ENCODE measurements at regions not wholly inside any gene's neighbourhood (a gene's known extent, or its start where the extent isn't known, plus 50 kb on each side); places are given as distances from the start of the nearest gene placed in this dataset.

- Histone ChIP-seq H3K4me2 (ENCODE audit: low read length) (no peak overlapping the region), H3K4me3 (replicated peaks in 1 of 2; ENCODE audit: low read depth in 1 of 2, low read length in 2 of 2) (no peak overlapping the region), H3K9me3 (ENCODE audit: control insufficient read depth in 1 of 2, insufficient read depth in 1 of 2, low read depth in 1 of 2, low read length in 2 of 2) (no peaks in the 10 kb centered on the region), H2AFZ (ENCODE audit: low read depth, low read length, poor library complexity, severe bottlenecking) (no peak overlapping the region), H3K79me2 (ENCODE audit: insufficient read depth, low read length) (no peaks in the 10 kb centered on the region), H3K27me3 (ENCODE audit: insufficient read depth, low read length) (no peaks in the 10 kb centered on the region), H3K36me3 (ENCODE audit: control insufficient read depth in 1 of 2, insufficient read depth in 2 of 2, low read length in 2 of 2) (no peaks in the 10 kb centered on the region), H3K27ac (ENCODE audit: low read depth, low read length) (no peak overlapping the region), H4K20me1 (ENCODE audit: insufficient read depth) (no peaks in the 10 kb centered on the region), H3K9me2 (ENCODE audit: insufficient read depth) (no peaks in the 10 kb centered on the region), H3K9ac (ENCODE audit: low read length) (no peak overlapping the region), H3K4me1 (ENCODE audit: control insufficient read depth in 1 of 2, insufficient read depth in 2 of 2, low read length in 2 of 2) (no peaks in the 10 kb centered on the region)
- intact Hi-C loops (cut with micrococcal nuclease) = no loop called here
- ATAC-seq (no peak), DNase-seq (ENCODE audit: low read depth, low spot score) (no peak)
- ChIA-PET POLR2A (no interaction called here), CTCF (no interaction called here), RAD21 (ENCODE audit: low non-redundant PET in 1 of 2, low total read pairs in 2 of 2, uncharacterized antibody in 2 of 2, unreplicated experiment in 2 of 2) (no interaction called here)
- BruUV-seq (replicated peaks) = no TSS peak
- TF ChIP-seq POLR2AphosphoS5 (IDR thresholded peaks at IDR 0.05; ENCODE audit: low read depth, low read length) = no peak
- no peak for TF ChIP-seq YY1 (IDR thresholded peaks at IDR 0.05; ENCODE audit: extremely low read depth, insufficient replicate concordance, low read depth, low read length)
- TF ChIP-seq SP1 (IDR thresholded peaks at IDR 0.05; ENCODE audit: low read depth) = no peak
Observed at GRCh38 chr1:62977366-62977765, 193.4 kb downstream of the ATG4C start.

GRCh38 chr1:62978741-62979140 lies 194.8 kb downstream of the ATG4C start:
- CTCF ChIA-PET = no interaction called here
- intact Hi-C loops (cut with micrococcal nuclease) = no loop called here
- POLR2A ChIA-PET = no interaction called here
- no TSS peak for BruUV-seq (replicated peaks)
- DNase-seq (ENCODE audit: low read depth, low spot score) = no peak
- ATAC-seq = no peak
- Histone ChIP-seq H2AFZ (ENCODE audit: low read depth, low read length, poor library complexity, severe bottlenecking) (no peak overlapping the region), H3K9me3 (ENCODE audit: control insufficient read depth in 1 of 2, insufficient read depth in 1 of 2, low read depth in 1 of 2, low read length in 2 of 2) (no peaks in the 10 kb centered on the region), H3K4me2 (ENCODE audit: low read length) (no peak overlapping the region), H3K27ac (ENCODE audit: low read depth, low read length) (no peak overlapping the region), H3K79me2 (ENCODE audit: insufficient read depth, low read length) (no peaks in the 10 kb centered on the region), H4K20me1 (ENCODE audit: insufficient read depth) (no peaks in the 10 kb centered on the region), H3K9me2 (ENCODE audit: insufficient read depth) (no peaks in the 10 kb centered on the region), H3K4me1 (ENCODE audit: control insufficient read depth in 1 of 2, insufficient read depth in 2 of 2, low read length in 2 of 2) (no peaks in the 10 kb centered on the region), H3K36me3 (ENCODE audit: control insufficient read depth in 1 of 2, insufficient read depth in 2 of 2, low read length in 2 of 2) (no peaks in the 10 kb centered on the region), H3K27me3 (ENCODE audit: insufficient read depth, low read length) (no peaks in the 10 kb centered on the region), H3K9ac (ENCODE audit: low read length) (no peak overlapping the region), H3K4me3 (replicated peaks in 1 of 2; ENCODE audit: low read depth in 1 of 2, low read length in 2 of 2) (no peak overlapping the region)
- RAD21 ChIA-PET (ENCODE audit: low non-redundant PET in 1 of 2, low total read pairs in 2 of 2, uncharacterized antibody in 2 of 2, unreplicated experiment in 2 of 2) = no interaction called here
- TF ChIP-seq ZFX (IDR thresholded peaks at IDR 0.05) = no peak
- TF ChIP-seq, protein P1, sequence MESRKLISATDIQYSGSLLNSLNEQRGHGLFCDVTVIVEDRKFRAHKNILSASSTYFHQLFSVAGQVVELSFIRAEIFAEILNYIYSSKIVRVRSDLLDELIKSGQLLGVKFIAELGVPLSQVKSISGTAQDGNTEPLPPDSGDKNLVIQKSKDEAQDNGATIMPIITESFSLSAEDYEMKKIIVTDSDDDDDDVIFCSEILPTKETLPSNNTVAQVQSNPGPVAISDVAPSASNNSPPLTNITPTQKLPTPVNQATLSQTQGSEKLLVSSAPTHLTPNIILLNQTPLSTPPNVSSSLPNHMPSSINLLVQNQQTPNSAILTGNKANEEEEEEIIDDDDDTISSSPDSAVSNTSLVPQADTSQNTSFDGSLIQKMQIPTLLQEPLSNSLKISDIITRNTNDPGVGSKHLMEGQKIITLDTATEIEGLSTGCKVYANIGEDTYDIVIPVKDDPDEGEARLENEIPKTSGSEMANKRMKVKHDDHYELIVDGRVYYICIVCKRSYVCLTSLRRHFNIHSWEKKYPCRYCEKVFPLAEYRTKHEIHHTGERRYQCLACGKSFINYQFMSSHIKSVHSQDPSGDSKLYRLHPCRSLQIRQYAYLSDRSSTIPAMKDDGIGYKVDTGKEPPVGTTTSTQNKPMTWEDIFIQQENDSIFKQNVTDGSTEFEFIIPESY (IDR thresholded peaks at IDR 0.05; ENCODE audit: extremely low read depth, insufficient replicate concordance, low read length) = no peak
- TF ChIP-seq SIN3A (IDR thresholded peaks at IDR 0.05; ENCODE audit: low read depth) = no peak
- TF ChIP-seq ELF1 (IDR thresholded peaks at IDR 0.05; ENCODE audit: borderline replicate concordance, low read depth) = no peak
- TF ChIP-seq CTCF (IDR thresholded peaks at IDR 0.05 in 2 of 3, conservative IDR thresholded peaks at IDR 0.05 in 1 of 3; ENCODE audit: borderline replicate concordance in 1 of 3, insufficient read depth in 1 of 3, low read depth in 2 of 3, low read length in 2 of 3) = no peak
- TF ChIP-seq TCF7L2 (IDR thresholded peaks at IDR 0.05; ENCODE audit: borderline replicate concordance, extremely low read depth, insufficient read depth, insufficient read length) = no peak
- TF ChIP-seq POLR2A (IDR thresholded peaks at IDR 0.05; ENCODE audit: borderline replicate concordance, extremely low read depth, insufficient read depth, insufficient read length) = no peak
- no peak for TF ChIP-seq POLR2AphosphoS5 (IDR thresholded peaks at IDR 0.05; ENCODE audit: low read depth, low read length)
- no peak for TF ChIP-seq FOSL1 (IDR thresholded peaks at IDR 0.05; ENCODE audit: low read depth)
- TF ChIP-seq RAD21 (IDR thresholded peaks at IDR 0.05; ENCODE audit: low read depth) = no peak
- TF ChIP-seq CEBPB (IDR thresholded peaks at IDR 0.05; ENCODE audit: low read depth) = no peak
- no peak for TF ChIP-seq ZNF274 (IDR thresholded peaks at IDR 0.05; ENCODE audit: low read depth, low read length)
- TF ChIP-seq EZH2 (IDR thresholded peaks at IDR 0.05) = no peak
- TF ChIP-seq YY1 (IDR thresholded peaks at IDR 0.05; ENCODE audit: extremely low read depth, insufficient replicate concordance, low read depth, low read length) = no peak
- no peak for TF ChIP-seq SP1 (IDR thresholded peaks at IDR 0.05; ENCODE audit: low read depth)
- TF ChIP-seq, protein P2, sequence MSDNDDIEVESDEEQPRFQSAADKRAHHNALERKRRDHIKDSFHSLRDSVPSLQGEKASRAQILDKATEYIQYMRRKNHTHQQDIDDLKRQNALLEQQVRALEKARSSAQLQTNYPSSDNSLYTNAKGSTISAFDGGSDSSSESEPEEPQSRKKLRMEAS (IDR thresholded peaks at IDR 0.05) = no peak
- no peak for TF ChIP-seq EGR1 (IDR thresholded peaks at IDR 0.05; ENCODE audit: low read depth)
- TF ChIP-seq JUND (IDR thresholded peaks at IDR 0.05) = no peak
- no peak for TF ChIP-seq SRF (IDR thresholded peaks at IDR 0.05; ENCODE audit: low read depth)
